ENCODE measurements at regions not wholly inside any gene's neighbourhood (a gene's known extent, or its start where the extent isn't known, plus 50 kb on each side); places are given as distances from the start of the nearest gene placed in this dataset.

DNA sequence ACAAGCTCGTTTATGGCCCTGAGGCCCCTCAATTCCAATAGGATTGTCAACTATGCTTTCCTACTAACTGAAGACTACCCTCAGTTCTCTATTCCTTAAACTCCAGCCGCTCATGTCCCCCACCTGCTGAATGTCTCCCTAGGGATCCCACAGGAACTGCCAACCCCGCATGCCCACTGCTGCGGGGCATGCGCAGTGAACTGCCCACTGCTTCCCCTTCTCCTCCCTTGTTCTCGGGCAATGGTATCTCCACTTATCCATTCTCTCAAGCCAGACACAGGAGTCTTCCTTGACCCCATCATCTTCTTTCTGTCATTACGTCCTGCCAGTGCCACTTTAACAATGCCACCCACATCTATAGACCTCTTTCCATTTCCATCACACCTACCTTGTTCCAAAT is 90.0 kb downstream of the FGF18 start:
- DNase-seq (ENCODE audit: low read depth in 1 of 2, low spot score in 2 of 2) = no peak
- H3K9ac ChIP-seq (replicated peaks in 1 of 4; ENCODE audit: extremely low read depth in 1 of 4, low read depth in 3 of 4, low read length in 3 of 4) = no peak overlapping the region
- H3K27me3 ChIP-seq (replicated peaks in 1 of 4; ENCODE audit: control insufficient read depth in 3 of 4, extremely low read depth in 1 of 4, insufficient read depth in 3 of 4, low read length in 3 of 4) = no peaks in the 10 kb centered on the region; a peak in 1 of 7 replicates
- 78% methylated on average over 7 of the region's 7 CpGs; no CpG with 5 or more reads in 1 of the 2 experiments for WGBS, 2 experiments (ENCODE audit: extremely low coverage in 1 of 2, insufficient coverage in 1 of 2, insufficient read length in 1 of 2, insufficient replicate concordance in 2 of 2, low coverage in 1 of 2, low lambda C conversion rate in 2 of 2, missing lambda C conversion rate in 1 of 2)
- H3K23ac ChIP-seq (ENCODE audit: insufficient read length) = no peak overlapping the region
- ChIA-PET CTCF (ENCODE audit: partially characterized antibody) (interaction anchor here (1.1 to 1.3 kb wide), 2 partner anchors 12 to 91 kb away, joined by 5 to 7 read pairs; partner anchors contain the start of gene FGF18), POLR2A (ENCODE audit: partially characterized antibody) (no interaction called here)
- H3K56ac ChIP-seq (replicated peaks; ENCODE audit: insufficient read length, low read depth, low read length) = no peak overlapping the region
- peaks cover 4% of the 10 kb centered on the region; the same call in 1 of the 2 replicates for H3K23me2 ChIP-seq (ENCODE audit: low read depth, low read length)
- H3K18ac ChIP-seq (ENCODE audit: extremely low read depth, low read length) = no peak overlapping the region
- H3K9me3 ChIP-seq (ENCODE audit: insufficient read depth in 2 of 2, low read depth in 1 of 2, low read length in 1 of 2) = no peaks in the 10 kb centered on the region
- no peak overlapping the region for H4K8ac ChIP-seq (ENCODE audit: extremely low read depth, insufficient read depth, low read length)
- no peak overlapping the region for H2BK20ac ChIP-seq (ENCODE audit: low read length)
- no peak overlapping the region for H3K27ac ChIP-seq (ENCODE audit: low read depth, low read length)
- no peaks in the 10 kb centered on the region; a peak in 1 of 7 replicates for H3K4me1 ChIP-seq (replicated peaks in 1 of 4; ENCODE audit: control insufficient read depth in 3 of 4, insufficient read depth in 4 of 4, low read length in 3 of 4)
- H3K79me1 ChIP-seq (ENCODE audit: low read depth, low read length) = no peaks in the 10 kb centered on the region
- no peak overlapping the region for H4K91ac ChIP-seq (replicated peaks; ENCODE audit: insufficient read length, low read length)
- H2BK12ac ChIP-seq (ENCODE audit: low read depth, low read length) = no peak overlapping the region
- no peak overlapping the region for H2AK5ac ChIP-seq (ENCODE audit: low read depth, low read length)
- no peaks in the 10 kb centered on the region for H3K79me2 ChIP-seq (ENCODE audit: control insufficient read depth in 1 of 2, insufficient read depth in 2 of 2, low read length in 2 of 2)
- no peak overlapping the region for H3K4ac ChIP-seq (replicated peaks; ENCODE audit: insufficient read length, low read depth, low read length)
- no peak overlapping the region for H2BK120ac ChIP-seq (replicated peaks; ENCODE audit: low read depth, low read length)
- no peak overlapping the region for H2BK15ac ChIP-seq (ENCODE audit: low read length)
- no peak for FAIRE-seq
- no peak overlapping the region for H3K4me3 ChIP-seq (ENCODE audit: extremely low read depth in 1 of 4, insufficient read depth in 2 of 4, low read depth in 3 of 4, low read length in 4 of 4)
- H3K14ac ChIP-seq (ENCODE audit: insufficient read length) = no peak overlapping the region
- H3K36me3 ChIP-seq (ENCODE audit: control insufficient read depth in 2 of 4, insufficient read depth in 4 of 4, low read length in 3 of 4) = no peaks in the 10 kb centered on the region
- no peak overlapping the region for H2AFZ ChIP-seq (ENCODE audit: low read length)
- TF ChIP-seq CEBPB (IDR thresholded peaks at IDR 0.05; ENCODE audit: low read depth, low read length) (no peak), MAFK (IDR thresholded peaks at IDR 0.05; ENCODE audit: low read depth, low read length) (no peak)
- no peak overlapping the region for H2BK5ac ChIP-seq (ENCODE audit: low read depth, low read length)
- no peak overlapping the region for H4K5ac ChIP-seq (ENCODE audit: insufficient read length, low read depth, low read length)
- no peak overlapping the region for H3K4me2 ChIP-seq (ENCODE audit: insufficient read depth in 1 of 2, low read depth in 2 of 2, low read length in 2 of 2)
- peaks cover 0 to 2% of the 10 kb centered on the region in 2 experiments for H4K20me1 ChIP-seq (replicated peaks in 1 of 2; ENCODE audit: control insufficient read depth in 1 of 2, insufficient read depth in 2 of 2, low read length in 2 of 2)

Data from H1 (cell line).